Astrocyte of the cerebellum (primary cell): ENCODE measurements at regions not wholly inside any gene's neighbourhood (a gene's known extent, or its start where the extent isn't known, plus 50 kb on each side); places are given as distances from the start of the nearest gene placed in this dataset.
"Not testable (repeated sequence)": the region's sequence is repeated elsewhere in the genome, so short reads cannot be mapped to it uniquely, and the experiment has no call there.

Source experiments
- DNase-seq: peaks from one replicate; pipeline ENCODE4 v3.0.0-alpha.2; 2011; ENCODE audit warnings: low read depth
- H3K4me3 ChIP-seq: 2 replicates; pipeline ENCODE4 v1.5.1; 2011; ENCODE audit warnings: mild to moderate bottlenecking, low read depth, low read length, moderate library complexity
- CTCF ChIP-seq: IDR thresholded peaks from 2 replicates; pipeline ENCODE4 v1.5.1; 2012; ENCODE audit warnings: low read length, low read depth, moderate library complexity, mild to moderate bottlenecking; ENCODE audit errors: missing control alignments
- in situ Hi-C: cut with HindIII; loops from 2 replicates; pipeline ENCODE4 v1.10.0; 2017; ENCODE audit warnings: low sequenced_read_pairs

DNA sequence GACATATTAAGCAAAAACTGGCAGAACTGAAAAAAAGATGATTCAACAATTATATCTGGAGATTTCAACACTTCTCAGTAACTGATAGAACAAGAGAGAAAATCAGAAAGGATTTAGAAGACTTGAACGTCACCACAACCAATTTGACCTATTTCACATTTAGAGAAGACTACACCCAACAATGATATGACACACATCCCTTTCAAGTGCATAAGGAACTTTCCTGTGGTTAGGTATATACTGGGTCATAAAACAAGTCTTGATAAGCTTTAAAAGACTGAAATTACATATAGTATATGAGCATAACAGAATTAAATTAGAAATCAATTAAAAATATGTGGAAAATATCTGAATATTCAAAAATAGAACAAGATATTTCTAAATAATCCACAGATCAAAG, 201.2 kb upstream of the HAND2 start:
- no peak overlapping the region for H3K4me3 ChIP-seq
- no peak for TF ChIP-seq CTCF
- in situ Hi-C loops = no loop called here
- DNase-seq = no peak

- no peak for TF ChIP-seq CTCF
- H3K4me3 ChIP-seq = no peak overlapping the region
- in situ Hi-C loops = no loop called here
- DNase-seq = no peak
Observed at GRCh38 chr4:173722075-173722474, 192.0 kb upstream of the HAND2 start.

GRCh38 chr4:173718504-173718903, 188.5 kb upstream of the HAND2 start:
- DNase-seq, in situ Hi-C loops: not testable (repeated sequence)

GRCh38 chr4:173717581-173717980, 187.6 kb upstream of the HAND2 start:
- in situ Hi-C loops = no loop called here
- TF ChIP-seq CTCF = no peak
- no peak overlapping the region for H3K4me3 ChIP-seq

More at GRCh38 chr4:173718504-173718903, 188.5 kb upstream of the HAND2 start:
- not testable (repeated sequence) for H3K4me3 ChIP-seq

GRCh38 chr4:173714456-173714855, 184.4 kb upstream of the HAND2 start:
- TF ChIP-seq CTCF = no peak
- in situ Hi-C loops = no loop called here
- H3K4me3 ChIP-seq = no peak overlapping the region
- DNase-seq = no peak

More at GRCh38 chr4:173717581-173717980, 187.6 kb upstream of the HAND2 start:
- DNase-seq = no peak

- no peak for TF ChIP-seq CTCF
- in situ Hi-C loops = no loop called here
- H3K4me3 ChIP-seq = no peak overlapping the region
- DNase-seq = no peak
Observed at GRCh38 chr4:173713026-173713425, 183.0 kb upstream of the HAND2 start.

GRCh38 chr4:173707658-173708419, 177.8 kb upstream of the HAND2 start:
- no peak for TF ChIP-seq CTCF
- no peak overlapping the region for H3K4me3 ChIP-seq
- no peak for DNase-seq
- in situ Hi-C loops = no loop called here
